ENCODE measurements at regions not wholly inside any gene's neighbourhood (a gene's known extent, or its start where the extent isn't known, plus 50 kb on each side); places are given as distances from the start of the nearest gene placed in this dataset.

DNA sequence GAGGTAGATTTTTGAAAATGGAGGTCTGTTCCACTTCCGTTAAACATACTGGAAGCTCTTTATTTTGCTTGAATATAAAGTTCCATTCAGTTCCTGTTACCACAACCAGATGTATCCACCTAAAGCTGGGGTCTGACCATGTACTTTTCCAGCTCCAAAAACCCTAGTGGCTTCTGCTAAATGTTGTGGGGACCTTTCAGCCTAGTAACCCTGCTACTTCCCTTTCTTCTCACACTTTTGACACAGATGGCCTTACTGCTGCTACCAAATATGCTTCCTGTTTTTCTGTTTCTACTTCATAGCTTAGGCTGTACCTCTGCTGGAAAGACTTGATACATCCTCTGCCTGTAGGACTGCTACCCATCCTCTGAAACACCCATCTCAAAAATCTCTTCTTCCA lies 87.8 kb downstream of the COL6A6 start:
- no peak for TF ChIP-seq POLR2A (IDR thresholded peaks at IDR 0.05)
- TF ChIP-seq, protein P1, sequence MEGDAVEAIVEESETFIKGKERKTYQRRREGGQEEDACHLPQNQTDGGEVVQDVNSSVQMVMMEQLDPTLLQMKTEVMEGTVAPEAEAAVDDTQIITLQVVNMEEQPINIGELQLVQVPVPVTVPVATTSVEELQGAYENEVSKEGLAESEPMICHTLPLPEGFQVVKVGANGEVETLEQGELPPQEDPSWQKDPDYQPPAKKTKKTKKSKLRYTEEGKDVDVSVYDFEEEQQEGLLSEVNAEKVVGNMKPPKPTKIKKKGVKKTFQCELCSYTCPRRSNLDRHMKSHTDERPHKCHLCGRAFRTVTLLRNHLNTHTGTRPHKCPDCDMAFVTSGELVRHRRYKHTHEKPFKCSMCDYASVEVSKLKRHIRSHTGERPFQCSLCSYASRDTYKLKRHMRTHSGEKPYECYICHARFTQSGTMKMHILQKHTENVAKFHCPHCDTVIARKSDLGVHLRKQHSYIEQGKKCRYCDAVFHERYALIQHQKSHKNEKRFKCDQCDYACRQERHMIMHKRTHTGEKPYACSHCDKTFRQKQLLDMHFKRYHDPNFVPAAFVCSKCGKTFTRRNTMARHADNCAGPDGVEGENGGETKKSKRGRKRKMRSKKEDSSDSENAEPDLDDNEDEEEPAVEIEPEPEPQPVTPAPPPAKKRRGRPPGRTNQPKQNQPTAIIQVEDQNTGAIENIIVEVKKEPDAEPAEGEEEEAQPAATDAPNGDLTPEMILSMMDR (IDR thresholded peaks at IDR 0.05), result no peak
